Hematopoietic multipotent progenitor cell treated with erythropoietin and hydrocortisone succinate and interleukin-3 and kit ligand, for 8 days (in vitro differentiated cells): ENCODE measurements at regions not wholly inside any gene's neighbourhood (a gene's known extent, or its start where the extent isn't known, plus 50 kb on each side); places are given as distances from the start of the nearest gene placed in this dataset.
"Not testable (repeated sequence)": the region's sequence is repeated elsewhere in the genome, so short reads cannot be mapped to it uniquely, and the experiment has no call there.

ENCODE experiments used
- DNase-seq: peaks from one replicate; pipeline ENCODE4 v3.0.0-alpha.2; 2015

- DNase-seq, result no peak
Observed at GRCh38 chr20:4635781-4636180, 50.5 kb upstream of the PRNP start.

- no peak for DNase-seq
Observed at GRCh38 chr20:4635342-4635741, 50.9 kb upstream of the PRNP start.

GRCh38 chr20:4633780-4634179 is 52.5 kb upstream of the PRNP start:
- no peak for DNase-seq

- no peak for DNase-seq
Observed at GRCh38 chr20:4633379-4633778, 52.9 kb upstream of the PRNP start.

- DNase-seq, result no peak
Observed at GRCh38 chr20:4632876-4633275, 53.4 kb upstream of the PRNP start.

- no peak for DNase-seq
Observed at GRCh38 chr20:4626228-4626627, 60.0 kb upstream of the PRNP start.

- no peak for DNase-seq
Observed at GRCh38 chr20:4625687-4626086, 60.6 kb upstream of the PRNP start.

- not testable (repeated sequence) for DNase-seq
Observed at GRCh38 chr20:4624675-4625336, 61.5 kb upstream of the PRNP start.

- DNase-seq, result not testable (repeated sequence)
Observed at GRCh38 chr20:4619144-4619543, 67.1 kb upstream of the PRNP start.

GRCh38 chr20:4617484-4617883 is 68.8 kb upstream of the PRNP start:
- DNase-seq, result no peak

GRCh38 chr20:4617019-4617418 is 69.2 kb upstream of the PRNP start:
- no peak for DNase-seq

GRCh38 chr20:4613718-4614620 is 72.3 kb upstream of the PRNP start:
- DNase-seq, result peak; percentile 80

GRCh38 chr20:4613184-4613583 is 73.1 kb upstream of the PRNP start:
- DNase-seq, result no peak

GRCh38 chr20:4610871-4611270 is 75.4 kb upstream of the PRNP start:
- DNase-seq, result no peak

GRCh38 chr20:4609511-4609910 is 76.7 kb upstream of the PRNP start:
- DNase-seq, result no peak

- no peak for DNase-seq
Observed at GRCh38 chr20:4608861-4609260, 77.4 kb upstream of the PRNP start.

GRCh38 chr20:4607287-4607713 is 79.0 kb upstream of the PRNP start:
- DNase-seq, result peak; percentile 68

GRCh38 chr20:4606051-4606450 is 80.2 kb upstream of the PRNP start:
- no peak for DNase-seq

GRCh38 chr20:4605166-4605565 is 81.1 kb upstream of the PRNP start:
- DNase-seq, result no peak

- no peak for DNase-seq
Observed at GRCh38 chr20:4604580-4604979, 81.7 kb upstream of the PRNP start.

GRCh38 chr20:4603724-4604123 is 82.5 kb upstream of the PRNP start:
- no peak for DNase-seq

GRCh38 chr20:4602297-4602631 is 84.0 kb upstream of the PRNP start:
- DNase-seq, result no peak

- DNase-seq, result no peak
Observed at GRCh38 chr20:4601630-4602296, 84.5 kb upstream of the PRNP start.
